Activated naive CD4-positive, alpha-beta T cell treated with anti-CD3 and anti-CD28 coated beads for 36 hours (primary cell): ENCODE measurements at regions not wholly inside any gene's neighbourhood (a gene's known extent, or its start where the extent isn't known, plus 50 kb on each side); places are given as distances from the start of the nearest gene placed in this dataset.

ENCODE experiments used
- CTCF ChIA-PET: fragments of 350-600 bp; sonication (Branson Sonifier 250); formaldehyde crosslinking; loops from one replicate; lab custom pipeline; 2021; ENCODE audit warnings: antibody characterized with exemption; lab: Charles Lee
- DNase-seq: peaks from one replicate; pipeline ENCODE4 v3.0.0-alpha.2; 2020
- H3K27ac Mint-ChIP-seq: one replicate; pipeline ENCODE4 v1.8.0; 2021; ENCODE audit warnings: mild to moderate bottlenecking, mixed read lengths
- H3K27me3 Mint-ChIP-seq: one replicate; pipeline ENCODE4 v1.8.0; 2021; ENCODE audit warnings: low read depth, mixed read lengths
- H3K36me3 Mint-ChIP-seq: one replicate; pipeline ENCODE4 v1.8.0; 2021; ENCODE audit warnings: low read depth, mixed read lengths
- H3K4me1 Mint-ChIP-seq: one replicate; pipeline ENCODE4 v1.8.0; 2021; ENCODE audit warnings: low read depth, mixed read lengths
- H3K4me3 Mint-ChIP-seq: one replicate; pipeline ENCODE4 v1.8.0; 2021; ENCODE audit warnings: mild to moderate bottlenecking, moderate library complexity, mixed read lengths
- H3K9me3 Mint-ChIP-seq: one replicate; pipeline ENCODE4 v1.8.0; 2021; ENCODE audit warnings: mixed read lengths
- intact Hi-C: fragments of 100-400 bp; cut with micrococcal nuclease; formaldehyde crosslinking; loops from one replicate; pipeline ENCODE4 v1.15.1; 2023

- H3K4me1 Mint-ChIP-seq = no peaks in the 10 kb centered on the region
- H3K9me3 Mint-ChIP-seq = no peaks in the 10 kb centered on the region
- H3K36me3 Mint-ChIP-seq = no peaks in the 10 kb centered on the region
- no peak for DNase-seq
- peaks cover 3% of the 10 kb centered on the region for H3K27me3 Mint-ChIP-seq
- intact Hi-C loops = no loop called here
- H3K27ac Mint-ChIP-seq = no peak overlapping the region
- CTCF ChIA-PET = interaction anchor here (0.6 kb wide), 2 partner anchors 16 to 247 kb away, joined by 3 read pairs; no protein-coding TSS in a partner anchor
- no peak overlapping the region for H3K4me3 Mint-ChIP-seq
Observed at GRCh38 chr1:61604684-61605083, 120.3 kb downstream of the TM2D1 start.

- H3K9me3 Mint-ChIP-seq = no peaks in the 10 kb centered on the region
- no peak for DNase-seq
- no peaks in the 10 kb centered on the region for H3K36me3 Mint-ChIP-seq
- no peak overlapping the region for H3K4me3 Mint-ChIP-seq
- intact Hi-C loops = no loop called here
- H3K27me3 Mint-ChIP-seq = peaks cover 3% of the 10 kb centered on the region
- no peaks in the 10 kb centered on the region for H3K4me1 Mint-ChIP-seq
- no peak overlapping the region for H3K27ac Mint-ChIP-seq
- CTCF ChIA-PET = interaction anchor here (0.6 kb wide), 1 partner anchor 247 kb away, joined by 3 read pairs; no protein-coding TSS in a partner anchor
Observed at GRCh38 chr1:61604261-61604660, 120.7 kb downstream of the TM2D1 start.

GRCh38 chr1:61602663-61603062 is 122.3 kb downstream of the TM2D1 start:
- no peak overlapping the region for H3K27ac Mint-ChIP-seq
- no peak for DNase-seq
- CTCF ChIA-PET = interaction anchor here (1.0 kb wide), 1 partner anchor 14 kb away, joined by 4 read pairs; no protein-coding TSS in a partner anchor
- peaks cover 9% of the 10 kb centered on the region for H3K27me3 Mint-ChIP-seq
- no peaks in the 10 kb centered on the region for H3K4me1 Mint-ChIP-seq
- H3K4me3 Mint-ChIP-seq = no peak overlapping the region
- H3K9me3 Mint-ChIP-seq = peaks cover 1% of the 10 kb centered on the region
- no peaks in the 10 kb centered on the region for H3K36me3 Mint-ChIP-seq
- intact Hi-C loops = no loop called here

GRCh38 chr1:61597601-61598000 is 127.3 kb downstream of the TM2D1 start:
- CTCF ChIA-PET = interaction anchor here (3.4 kb wide), 1 partner anchor 9 kb away, joined by 12 read pairs; no protein-coding TSS in a partner anchor
- DNase-seq = no peak
- peaks cover 2% of the 10 kb centered on the region for H3K9me3 Mint-ChIP-seq
- H3K4me1 Mint-ChIP-seq = no peaks in the 10 kb centered on the region
- H3K36me3 Mint-ChIP-seq = no peaks in the 10 kb centered on the region
- intact Hi-C loops = no loop called here
- H3K4me3 Mint-ChIP-seq = no peak overlapping the region
- H3K27me3 Mint-ChIP-seq = peaks cover 9% of the 10 kb centered on the region
- H3K27ac Mint-ChIP-seq = no peak overlapping the region

GRCh38 chr1:61593331-61593730 is 131.6 kb downstream of the TM2D1 start:
- DNase-seq = no peak
- no peaks in the 10 kb centered on the region for H3K36me3 Mint-ChIP-seq
- H3K27ac Mint-ChIP-seq = no peak overlapping the region
- H3K9me3 Mint-ChIP-seq = peaks cover 2% of the 10 kb centered on the region
- peaks cover 6% of the 10 kb centered on the region for H3K27me3 Mint-ChIP-seq
- no peak overlapping the region for H3K4me3 Mint-ChIP-seq
- intact Hi-C loops = no loop called here
- CTCF ChIA-PET = interaction anchor here (0.7 to 2.1 kb wide), 2 partner anchors 10 to 27 kb away, joined by 4 to 8 read pairs; no protein-coding TSS in a partner anchor
- no peaks in the 10 kb centered on the region for H3K4me1 Mint-ChIP-seq

GRCh38 chr1:61591351-61591750 is 133.6 kb downstream of the TM2D1 start:
- Mint-ChIP-seq H3K9me3 (no peaks in the 10 kb centered on the region), H3K4me1 (no peaks in the 10 kb centered on the region), H3K27ac (no peak overlapping the region), H3K27me3 (no peaks in the 10 kb centered on the region), H3K4me3 (no peak overlapping the region), H3K36me3 (no peaks in the 10 kb centered on the region)
- intact Hi-C loops = no loop called here
- CTCF ChIA-PET = no interaction called here
- no peak for DNase-seq

- Mint-ChIP-seq H3K36me3 (no peaks in the 10 kb centered on the region), H3K9me3 (no peaks in the 10 kb centered on the region), H3K27ac (no peak overlapping the region), H3K4me3 (no peak overlapping the region), H3K27me3 (peaks cover 4% of the 10 kb centered on the region), H3K4me1 (no peaks in the 10 kb centered on the region)
- CTCF ChIA-PET = interaction anchor here (0.6 to 2.5 kb wide), 39 partner anchors 9 to 739 kb away, joined by 3 to 25 read pairs (median 4); no protein-coding TSS in a partner anchor
- intact Hi-C loops = loop anchor here (1.0 to 10.0 kb wide), 7 partner anchors 52 to 1614 kb away; no protein-coding TSS in a partner anchor
- DNase-seq = peak; percentile 79
Observed at GRCh38 chr1:61588736-61589672, 135.9 kb downstream of the TM2D1 start.

- Mint-ChIP-seq H3K27me3 (peaks cover 5% of the 10 kb centered on the region), H3K4me3 (no peak overlapping the region), H3K9me3 (no peaks in the 10 kb centered on the region), H3K4me1 (no peaks in the 10 kb centered on the region), H3K27ac (no peak overlapping the region), H3K36me3 (no peaks in the 10 kb centered on the region)
- CTCF ChIA-PET = interaction anchor here (1.5 kb wide), 1 partner anchor 606 kb away, joined by 3 read pairs; no protein-coding TSS in a partner anchor
- intact Hi-C loops = loop anchor here (10.0 kb wide), 1 partner anchor 1611 kb away; no protein-coding TSS in a partner anchor
- no peak for DNase-seq
Observed at GRCh38 chr1:61585714-61586113, 139.2 kb downstream of the TM2D1 start.

- DNase-seq = no peak
Observed at GRCh38 chr1:61583703-61584102, 141.2 kb downstream of the TM2D1 start.

GRCh38 chr1:61581251-61581650 is 143.7 kb downstream of the TM2D1 start:
- intact Hi-C loops = loop anchor here (10.0 kb wide), 1 partner anchor 1606 kb away; no protein-coding TSS in a partner anchor
- CTCF ChIA-PET = no interaction called here
- no peaks in the 10 kb centered on the region for H3K36me3 Mint-ChIP-seq

More at GRCh38 chr1:61583703-61584102, 141.2 kb downstream of the TM2D1 start:
- intact Hi-C loops = loop anchor here (10.0 kb wide), 1 partner anchor 1609 kb away; no protein-coding TSS in a partner anchor
- Mint-ChIP-seq H3K4me1 (no peaks in the 10 kb centered on the region), H3K36me3 (no peaks in the 10 kb centered on the region), H3K27me3 (peaks cover 10% of the 10 kb centered on the region), H3K4me3 (no peak overlapping the region), H3K27ac (no peak overlapping the region), H3K9me3 (no peaks in the 10 kb centered on the region)
- CTCF ChIA-PET = interaction anchor here (0.5 to 1.3 kb wide), 3 partner anchors 11 to 594 kb away, joined by 3 to 8 read pairs (median 3); no protein-coding TSS in a partner anchor

GRCh38 chr1:61580417-61580816 is 144.5 kb downstream of the TM2D1 start:
- intact Hi-C loops = loop anchor here (10.0 kb wide), 1 partner anchor 1606 kb away; no protein-coding TSS in a partner anchor
- peaks cover 14% of the 10 kb centered on the region for H3K27me3 Mint-ChIP-seq
- H3K4me1 Mint-ChIP-seq = no peaks in the 10 kb centered on the region
- no peaks in the 10 kb centered on the region for H3K36me3 Mint-ChIP-seq
- no peak for DNase-seq
- no peak overlapping the region for H3K27ac Mint-ChIP-seq
- H3K9me3 Mint-ChIP-seq = no peaks in the 10 kb centered on the region
- CTCF ChIA-PET = no interaction called here
- H3K4me3 Mint-ChIP-seq = no peak overlapping the region

More at GRCh38 chr1:61581251-61581650, 143.7 kb downstream of the TM2D1 start:
- no peak overlapping the region for H3K27ac Mint-ChIP-seq
- no peaks in the 10 kb centered on the region for H3K9me3 Mint-ChIP-seq
- H3K4me1 Mint-ChIP-seq = no peaks in the 10 kb centered on the region
- H3K27me3 Mint-ChIP-seq = peaks cover 13% of the 10 kb centered on the region
- DNase-seq = no peak
- no peak overlapping the region for H3K4me3 Mint-ChIP-seq

GRCh38 chr1:61579802-61580201 is 145.1 kb downstream of the TM2D1 start:
- Mint-ChIP-seq H3K27ac (no peak overlapping the region), H3K9me3 (no peaks in the 10 kb centered on the region), H3K4me1 (no peaks in the 10 kb centered on the region), H3K27me3 (peaks cover 20% of the 10 kb centered on the region), H3K4me3 (no peak overlapping the region), H3K36me3 (no peaks in the 10 kb centered on the region)
- CTCF ChIA-PET = interaction anchor here (0.5 kb wide), 1 partner anchor 344 kb away, joined by 3 read pairs; no protein-coding TSS in a partner anchor
- no peak for DNase-seq
- intact Hi-C loops = loop anchor here (10.0 kb wide), 1 partner anchor 1605 kb away; no protein-coding TSS in a partner anchor
